ENCODE measurements at regions not wholly inside any gene's neighbourhood (a gene's known extent, or its start where the extent isn't known, plus 50 kb on each side); places are given as distances from the start of the nearest gene placed in this dataset.

- TF ChIP-seq CTCF (IDR thresholded peaks at IDR 0.05; ENCODE audit: low read depth, low read length) = no peak
- H3K27me3 ChIP-seq = no peaks in the 10 kb centered on the region
- H3K9me3 ChIP-seq = no peaks in the 10 kb centered on the region
- H3K4me3 ChIP-seq (ENCODE audit: low read depth, low read length) = no peak overlapping the region
- no peaks in the 10 kb centered on the region for H3K36me3 ChIP-seq
- H3K4me1 ChIP-seq = no peaks in the 10 kb centered on the region
- DNase-seq = no peak
Measured at GRCh38 chr15:69910514-69910913, 187.2 kb downstream of the TLE3 start.

- Histone ChIP-seq H3K36me3 (no peaks in the 10 kb centered on the region), H3K4me1 (no peaks in the 10 kb centered on the region), H3K4me3 (ENCODE audit: low read depth, low read length) (no peak overlapping the region), H3K27me3 (no peaks in the 10 kb centered on the region), H3K9me3 (no peaks in the 10 kb centered on the region)
- DNase-seq = no peak
- no peak for TF ChIP-seq CTCF (IDR thresholded peaks at IDR 0.05; ENCODE audit: low read depth, low read length)
Measured at GRCh38 chr15:69912116-69912515, 185.6 kb downstream of the TLE3 start.

- Histone ChIP-seq H3K36me3 (no peaks in the 10 kb centered on the region), H3K27me3 (no peaks in the 10 kb centered on the region), H3K4me3 (ENCODE audit: low read depth, low read length) (no peak overlapping the region), H3K9me3 (no peaks in the 10 kb centered on the region), H3K4me1 (no peaks in the 10 kb centered on the region)
- no peak for TF ChIP-seq CTCF (IDR thresholded peaks at IDR 0.05; ENCODE audit: low read depth, low read length)
- DNase-seq = no peak
Measured at GRCh38 chr15:69914040-69914439, 183.7 kb downstream of the TLE3 start.

- Histone ChIP-seq H3K9me3 (no peaks in the 10 kb centered on the region), H3K36me3 (no peaks in the 10 kb centered on the region), H3K27me3 (no peaks in the 10 kb centered on the region), H3K4me1 (no peaks in the 10 kb centered on the region), H3K4me3 (ENCODE audit: low read depth, low read length) (no peak overlapping the region)
- DNase-seq = no peak
- no peak for TF ChIP-seq CTCF (IDR thresholded peaks at IDR 0.05; ENCODE audit: low read depth, low read length)
Measured at GRCh38 chr15:69914960-69915359, 182.8 kb downstream of the TLE3 start.

- Histone ChIP-seq H3K36me3 (no peaks in the 10 kb centered on the region), H3K4me3 (ENCODE audit: low read depth, low read length) (no peak overlapping the region), H3K27me3 (no peaks in the 10 kb centered on the region), H3K4me1 (no peaks in the 10 kb centered on the region), H3K9me3 (no peaks in the 10 kb centered on the region)
- TF ChIP-seq CTCF (IDR thresholded peaks at IDR 0.05; ENCODE audit: low read depth, low read length) = no peak
- DNase-seq = no peak
Measured at GRCh38 chr15:69916169-69916785, 181.4 kb downstream of the TLE3 start.

GRCh38 chr15:69917056-69917455, 180.7 kb downstream of the TLE3 start:
- TF ChIP-seq CTCF (IDR thresholded peaks at IDR 0.05; ENCODE audit: low read depth, low read length) = no peak
- H3K27me3 ChIP-seq = no peaks in the 10 kb centered on the region

More at GRCh38 chr15:69917056-69917455, 180.7 kb downstream of the TLE3 start:
- no peaks in the 10 kb centered on the region for H3K4me1 ChIP-seq
- no peak for DNase-seq
- no peaks in the 10 kb centered on the region for H3K36me3 ChIP-seq
- H3K9me3 ChIP-seq = no peaks in the 10 kb centered on the region
- no peak overlapping the region for H3K4me3 ChIP-seq (ENCODE audit: low read depth, low read length)

All from BE2C (cell line).